Left lung (tissue), 4 donors: ENCODE measurements at regions not wholly inside any gene's neighbourhood (a gene's known extent, or its start where the extent isn't known, plus 50 kb on each side); places are given as distances from the start of the nearest gene placed in this dataset.
"Not testable (repeated sequence)": the region's sequence is repeated elsewhere in the genome, so short reads cannot be mapped to it uniquely, and the experiment has no call there.

Experiments
- ATAC-seq: fragments of 200-7000 bp; cut with Tn5 transposase; one replicate; pipeline ENCODE4 v1.9.1; 2020; ENCODE audit warnings: moderate library complexity
- DNase-seq, 4 donors: peaks; one replicate each; pipeline ENCODE4 v3.0.0-alpha.2; 2013 to 2020
- H3K27ac ChIP-seq, 2 donors: fragments of 200-600 bp; sonication (generic) in 1 of 2; one replicate each; pipeline versions ENCODE4 v1.5.0 to v1.8.0; 2020 to 2021
- H3K27me3 ChIP-seq, 2 donors: fragments of 200-600 bp; sonication (generic) in 1 of 2; one replicate each; pipeline versions ENCODE4 v1.5.0 to v1.8.0; 2020 to 2021
- H3K36me3 ChIP-seq, 2 donors: fragments of 200-600 bp; sonication (generic) in 1 of 2; one replicate each; pipeline versions ENCODE4 v1.5.0 to v1.8.0; 2020 to 2021
- H3K4me1 ChIP-seq, 2 donors: fragments of 200-600 bp; one replicate each; pipeline ENCODE4 v1.8.0; 2021
- H3K4me3 ChIP-seq, 2 donors: fragments of 200-600 bp; sonication (generic) in 1 of 2; one replicate each; pipeline versions ENCODE4 v1.5.0 to v1.8.0; 2020 to 2021; ENCODE audit warnings: mild to moderate bottlenecking in 1 of 2
- H3K9me3 ChIP-seq, 2 donors: fragments of 200-600 bp; sonication (generic) in 1 of 2; one replicate each; pipeline versions ENCODE4 v1.5.0 to v1.8.0; 2020 to 2021
- CTCF ChIP-seq, 2 donors: fragments of 200-600 bp; sonication (generic) in 1 of 2; IDR thresholded peaks; one replicate each; pipeline versions ENCODE4 v1.5.0 to v1.8.0; 2021; ENCODE audit warnings: antibody characterized with exemption in 2 of 2
- intact Hi-C, 2 donors: fragments of 100-400 bp; cut with DNase I; formaldehyde crosslinking; loops; one replicate each; pipeline versions ENCODE4 v1.11.2 to v1.14.2; 2022
- donor health status: DM: no; HTN: yes; CAD: no.
- donor health status: DM: no; HTN: no; CAD: no.

DNA sequence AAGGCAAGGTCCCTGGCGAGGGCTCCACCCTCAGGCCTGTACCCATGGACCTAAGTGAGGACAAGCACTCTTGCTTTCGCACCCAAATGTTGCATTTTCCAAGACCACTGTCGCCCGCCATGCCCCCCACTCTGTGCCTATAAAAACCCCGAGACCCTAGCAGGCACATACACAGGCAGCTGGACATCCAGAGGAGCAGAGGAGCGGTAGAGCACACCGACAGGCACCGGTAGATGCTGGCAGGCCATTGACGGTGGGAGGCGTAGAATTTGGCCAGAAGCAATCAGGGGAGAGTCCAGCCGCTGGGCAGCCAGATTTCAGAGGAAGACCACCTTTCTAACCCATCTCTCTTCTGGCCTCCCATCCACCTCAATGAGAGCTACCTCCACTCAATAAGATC is 715.2 kb upstream of the AADAT start:
- Histone ChIP-seq H3K27me3 (no peaks in the 10 kb centered on the region), H3K36me3 (no peaks in the 10 kb centered on the region), H3K9me3 (peaks cover 0 to 5% of the 10 kb centered on the region in 2 donors), H3K4me1 (no peaks in the 10 kb centered on the region), H3K4me3 (no peak overlapping the region), H3K27ac (no peak overlapping the region)
- intact Hi-C loops, result no loop called here
- DNase-seq (peak in 1 of 4 donors; percentile 17), ATAC-seq (no peak)
- no peak for TF ChIP-seq CTCF (IDR thresholded peaks at IDR 0.05)

DNA sequence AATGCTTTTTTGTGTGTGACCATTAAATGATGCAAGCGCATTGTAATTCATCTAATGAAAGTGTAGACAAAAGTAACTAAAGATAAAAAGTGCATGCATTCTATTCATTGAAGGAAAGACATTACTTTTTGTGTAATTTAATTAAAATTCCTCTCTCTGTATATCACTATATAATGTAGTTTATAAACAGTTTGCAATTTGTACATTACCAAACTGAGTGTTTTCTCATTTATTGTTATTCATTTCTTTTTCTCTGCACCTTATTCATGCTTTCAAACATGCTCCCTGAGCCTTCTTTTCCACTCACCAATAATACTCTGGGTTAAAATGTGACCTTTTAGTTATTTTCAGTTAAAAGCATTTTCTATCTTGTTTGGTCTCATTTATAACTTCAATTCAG is 713.7 kb upstream of the AADAT start:
- no peak for TF ChIP-seq CTCF (IDR thresholded peaks at IDR 0.05)
- DNase-seq, result no peak
- no peaks in the 10 kb centered on the region for H3K27me3 ChIP-seq
- H3K36me3 ChIP-seq, result no peaks in the 10 kb centered on the region
- H3K9me3 ChIP-seq, result no peaks in the 10 kb centered on the region
- no peaks in the 10 kb centered on the region for H3K4me1 ChIP-seq
- H3K27ac ChIP-seq, result no peak overlapping the region
- H3K4me3 ChIP-seq, result no peak overlapping the region
- ATAC-seq, result no peak
- intact Hi-C loops, result no loop called here

- no peak overlapping the region for H3K4me3 ChIP-seq
- no peaks in the 10 kb centered on the region for H3K36me3 ChIP-seq
- no peaks in the 10 kb centered on the region for H3K9me3 ChIP-seq
- H3K27me3 ChIP-seq, result no peaks in the 10 kb centered on the region
- no peaks in the 10 kb centered on the region for H3K4me1 ChIP-seq
- no peak overlapping the region for H3K27ac ChIP-seq
- intact Hi-C loops, result no loop called here
- TF ChIP-seq CTCF (IDR thresholded peaks at IDR 0.05), result no peak
- no peak for ATAC-seq
- no peak for DNase-seq
Measured at GRCh38 chr4:170801771-170802170, 712.0 kb upstream of the AADAT start.

- no peaks in the 10 kb centered on the region for H3K4me1 ChIP-seq
- H3K27ac ChIP-seq, result no peak overlapping the region
- no peaks in the 10 kb centered on the region for H3K27me3 ChIP-seq
- no peaks in the 10 kb centered on the region for H3K36me3 ChIP-seq
- no peak for ATAC-seq
- intact Hi-C loops, result no loop called here
- DNase-seq, result no peak
- H3K4me3 ChIP-seq, result no peak overlapping the region
- TF ChIP-seq CTCF (IDR thresholded peaks at IDR 0.05), result no peak
- peaks cover 0 to 5% of the 10 kb centered on the region in 2 donors for H3K9me3 ChIP-seq
Measured at GRCh38 chr4:170794525-170794924, 704.8 kb upstream of the AADAT start.

- H3K36me3 ChIP-seq, DNase-seq, H3K27ac ChIP-seq, H3K27me3 ChIP-seq, ATAC-seq, H3K4me3 ChIP-seq, H3K9me3 ChIP-seq, intact Hi-C loops, H3K4me1 ChIP-seq: not testable (repeated sequence)
Measured at GRCh38 chr4:170788540-170789051, 698.8 kb upstream of the AADAT start.

DNA sequence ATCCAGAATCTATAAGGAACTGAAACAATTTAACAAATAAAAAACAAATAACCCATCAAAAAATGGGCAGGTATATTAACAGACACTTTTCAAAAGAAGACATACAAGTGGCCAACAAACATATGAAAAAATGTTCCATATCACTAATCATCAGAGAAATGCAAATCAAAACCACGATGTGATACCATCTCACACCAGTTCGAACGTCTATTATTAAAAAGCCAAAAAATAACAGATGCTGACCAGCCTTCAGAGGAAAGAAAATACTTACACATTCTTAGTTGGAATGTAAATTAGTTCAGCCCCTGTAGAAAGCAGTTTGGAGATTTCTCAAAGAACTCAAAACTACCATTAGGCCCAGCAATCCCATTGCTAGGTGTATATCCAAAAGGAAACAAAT is 687.9 kb upstream of the AADAT start:
- DNase-seq, result no peak
- no peak for TF ChIP-seq CTCF (IDR thresholded peaks at IDR 0.05)
- H3K4me3 ChIP-seq, result no peak overlapping the region
- H3K9me3 ChIP-seq, result peaks cover 0 to 19% of the 10 kb centered on the region in 2 donors
- H3K4me1 ChIP-seq, result no peaks in the 10 kb centered on the region
- intact Hi-C loops, result no loop called here
- no peak for ATAC-seq
- no peak overlapping the region for H3K27ac ChIP-seq
- H3K36me3 ChIP-seq, result no peaks in the 10 kb centered on the region
- H3K27me3 ChIP-seq, result no peaks in the 10 kb centered on the region
